IPS DF 4.7 (cell line): ENCODE measurements at regions not wholly inside any gene's neighbourhood (a gene's known extent, or its start where the extent isn't known, plus 50 kb on each side); places are given as distances from the start of the nearest gene placed in this dataset.
"Not testable (repeated sequence)": the region's sequence is repeated elsewhere in the genome, so short reads cannot be mapped to it uniquely, and the experiment has no call there.

ENCODE experiments used
- DNase-seq: peaks from one replicate; pipeline ENCODE4 v3.0.0-alpha.2; 2013; ENCODE audit warnings: low spot score; ENCODE audit errors: extremely low read depth

DNA sequence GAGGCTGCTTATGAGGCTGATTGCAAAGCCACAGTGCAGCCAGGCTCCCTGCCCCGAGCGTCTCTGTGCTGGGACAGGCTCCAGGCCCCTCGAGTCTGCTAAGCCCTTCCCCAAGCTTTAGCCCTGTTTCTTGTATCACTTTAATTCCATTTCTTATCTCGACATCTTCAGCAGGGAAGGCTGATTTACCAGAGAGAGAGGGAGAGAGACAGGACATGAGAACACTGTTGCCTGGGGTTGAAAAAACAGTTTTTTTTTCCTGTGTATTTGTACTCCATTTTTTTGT, 386.5 kb downstream of the SMOC2 start:
- no peak for DNase-seq

DNA sequence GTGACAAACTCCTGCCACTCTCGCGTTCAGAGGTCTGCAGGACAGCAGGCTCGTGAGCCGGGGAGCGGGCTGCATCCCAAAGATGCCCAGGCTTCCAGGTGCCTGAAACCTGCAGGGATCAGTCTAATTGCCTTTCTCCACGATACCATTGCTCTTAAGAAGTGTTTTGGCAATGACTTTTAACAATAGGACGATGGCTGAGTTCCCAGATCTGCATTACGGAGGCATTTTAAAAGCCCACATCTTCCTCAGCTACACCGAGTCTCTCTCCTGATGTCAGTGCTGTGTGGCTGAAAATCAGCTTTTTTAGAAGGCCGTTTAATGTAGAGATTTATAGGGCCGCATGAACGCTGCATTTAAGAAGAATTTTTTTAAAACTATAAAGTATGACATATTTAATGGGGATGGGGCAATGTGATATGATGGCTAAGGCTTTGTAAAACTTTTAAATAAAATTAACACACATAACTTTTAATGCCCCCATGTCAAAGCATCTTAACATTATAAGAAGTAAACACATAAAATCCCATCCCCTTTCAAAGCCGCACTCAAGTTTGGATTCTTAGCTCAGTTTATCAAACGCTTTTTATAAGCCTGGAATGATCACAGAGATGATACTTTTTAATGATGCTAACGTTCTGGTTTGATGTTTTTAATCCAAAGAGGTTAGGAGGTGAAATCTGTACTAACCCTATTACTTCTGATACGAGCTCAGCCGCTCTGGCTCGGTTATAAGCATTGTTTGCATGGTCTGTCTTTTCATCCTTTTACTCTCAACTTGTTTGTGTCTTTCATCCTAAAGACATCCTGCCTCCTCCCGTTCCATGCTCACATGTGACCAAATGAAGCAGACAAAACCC, 386.0 kb downstream of the SMOC2 start:
- no peak for DNase-seq

DNA sequence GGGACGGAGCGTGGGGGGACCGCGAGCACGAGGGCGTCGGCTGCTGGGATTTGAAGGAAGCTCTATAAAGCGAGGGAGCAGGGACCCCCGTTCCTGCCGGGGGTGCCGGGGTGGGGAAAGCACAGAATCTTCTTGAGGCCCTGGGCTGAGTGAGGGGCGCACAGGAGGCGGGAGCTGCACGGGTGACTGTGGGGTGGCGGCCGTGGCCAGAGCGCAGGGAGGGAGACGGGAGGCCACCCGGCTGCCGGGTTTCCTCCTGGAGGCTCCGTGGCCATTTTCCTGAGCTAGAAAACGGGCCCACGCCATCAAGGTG, 385.1 kb downstream of the SMOC2 start:
- DNase-seq = no peak

GRCh38 chr6:168825226-168826077, 384.5 kb downstream of the SMOC2 start:
- DNase-seq = no peak

DNA sequence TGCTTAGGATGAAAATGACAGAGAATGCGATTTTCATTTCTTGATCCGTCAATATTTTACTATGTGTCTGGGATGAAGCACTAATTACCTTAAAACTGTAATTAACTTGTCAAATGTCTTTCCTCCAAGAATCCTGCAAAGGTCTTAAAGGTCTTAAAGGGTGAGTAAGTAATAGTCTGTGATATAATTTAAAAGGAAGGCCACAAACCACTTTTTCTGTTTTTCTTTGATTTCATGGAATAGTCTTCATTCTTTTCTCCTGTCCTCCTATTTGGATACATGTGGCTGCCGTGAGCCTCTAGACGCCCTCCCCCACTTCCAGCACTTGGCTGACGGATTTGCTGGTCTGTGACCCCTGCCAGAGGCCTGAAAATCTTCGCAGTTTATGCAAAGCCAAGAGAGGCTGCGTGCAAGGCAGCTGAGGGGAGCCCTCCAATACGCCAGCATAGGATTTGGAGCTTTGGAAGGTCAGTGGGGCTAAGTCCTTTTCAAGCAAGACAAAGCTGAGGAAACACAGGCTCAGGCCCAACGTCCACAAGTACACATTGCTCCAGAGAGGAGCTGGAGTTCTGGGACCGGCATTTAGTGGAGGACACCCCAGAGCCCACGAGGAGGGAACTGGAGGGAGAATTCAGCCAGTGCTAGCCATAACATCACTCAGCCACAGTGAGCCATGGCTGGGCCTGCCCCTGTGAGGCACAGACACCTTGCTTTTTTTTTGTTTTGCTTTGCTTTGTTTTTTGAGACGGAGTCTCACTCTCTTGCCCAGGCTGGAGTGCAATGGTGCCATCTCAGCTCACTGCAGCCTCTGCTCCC, 382.6 kb downstream of the SMOC2 start:
- no peak for DNase-seq

DNA sequence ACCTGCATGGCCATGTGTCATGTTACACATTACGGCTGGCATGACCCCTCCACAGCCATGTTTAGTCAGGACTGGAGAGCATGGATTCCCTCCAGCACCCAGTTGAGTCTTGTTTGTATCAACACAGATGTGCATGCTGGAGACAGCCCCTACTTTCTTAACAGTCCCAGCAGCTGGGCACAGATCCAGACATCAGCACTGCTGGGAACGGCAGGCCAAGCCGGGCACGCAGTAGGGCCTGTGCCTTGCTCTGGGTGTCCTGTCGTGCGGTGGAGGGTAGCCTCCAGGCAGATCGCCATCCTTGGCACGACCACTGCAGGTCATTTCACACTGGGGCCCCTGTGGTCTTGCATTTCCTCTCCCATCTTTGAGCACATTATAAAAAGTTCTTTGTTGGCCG, 381.4 kb downstream of the SMOC2 start:
- no peak for DNase-seq

DNA sequence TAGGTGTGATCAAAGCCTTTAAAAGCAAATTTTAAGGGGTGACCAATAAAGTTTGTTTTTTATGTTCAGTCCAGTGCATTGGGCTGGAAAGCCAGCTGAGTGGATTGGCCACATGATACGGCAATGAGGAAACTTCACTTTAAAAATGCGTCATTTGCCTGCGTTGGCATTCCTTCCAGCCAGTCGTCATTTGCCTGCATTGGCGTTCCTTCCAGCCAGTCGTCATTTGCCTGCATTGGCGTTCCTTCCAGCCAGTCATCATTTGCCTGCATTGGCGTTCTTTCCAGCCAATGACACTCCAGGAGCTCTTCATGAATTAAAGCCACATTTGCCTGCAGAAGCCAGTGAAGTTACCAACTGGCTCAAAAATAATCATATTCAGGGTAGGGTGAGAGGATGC, 378.6 kb downstream of the SMOC2 start:
- DNase-seq = no peak

DNA sequence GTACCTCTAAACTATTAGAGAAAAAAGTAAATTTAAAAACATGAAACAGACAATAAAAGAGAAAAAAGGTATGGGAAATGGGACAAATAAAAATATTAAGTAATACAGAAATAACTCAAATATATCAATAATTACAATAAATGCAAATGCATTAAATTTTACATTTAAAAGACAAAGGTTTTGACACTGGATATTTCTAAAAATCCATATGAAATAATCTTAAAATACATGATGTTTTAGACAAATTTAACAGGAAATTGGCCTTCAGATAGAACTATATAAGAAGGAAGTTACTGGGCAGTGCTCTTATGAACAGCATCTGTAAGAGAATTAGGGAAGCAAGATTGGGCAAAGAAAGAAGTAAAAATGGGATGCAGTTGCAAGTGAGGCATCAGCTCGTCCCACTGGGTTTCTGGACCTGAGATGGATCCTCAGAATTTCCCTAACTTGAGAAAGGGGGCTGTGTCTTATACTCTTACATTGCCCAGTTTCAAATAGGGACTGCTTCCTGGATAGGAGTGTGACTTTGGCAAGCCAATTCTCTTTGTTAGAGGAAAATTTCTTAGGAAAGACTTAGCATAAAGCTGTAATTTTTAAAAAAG, 376.7 kb downstream of the SMOC2 start:
- no peak for DNase-seq

- no peak for DNase-seq
Observed at GRCh38 chr6:168815229-168815628, 374.2 kb downstream of the SMOC2 start.

GRCh38 chr6:168808232-168808631, 367.2 kb downstream of the SMOC2 start:
- no peak for DNase-seq

- DNase-seq = no peak
Observed at GRCh38 chr6:168804331-168804730, 363.3 kb downstream of the SMOC2 start.

GRCh38 chr6:168803874-168804273, 362.9 kb downstream of the SMOC2 start:
- no peak for DNase-seq

- no peak for DNase-seq
Observed at GRCh38 chr6:168799067-168799466, 358.1 kb downstream of the SMOC2 start.

GRCh38 chr6:168796106-168796505, 355.1 kb downstream of the SMOC2 start:
- DNase-seq = no peak

DNA sequence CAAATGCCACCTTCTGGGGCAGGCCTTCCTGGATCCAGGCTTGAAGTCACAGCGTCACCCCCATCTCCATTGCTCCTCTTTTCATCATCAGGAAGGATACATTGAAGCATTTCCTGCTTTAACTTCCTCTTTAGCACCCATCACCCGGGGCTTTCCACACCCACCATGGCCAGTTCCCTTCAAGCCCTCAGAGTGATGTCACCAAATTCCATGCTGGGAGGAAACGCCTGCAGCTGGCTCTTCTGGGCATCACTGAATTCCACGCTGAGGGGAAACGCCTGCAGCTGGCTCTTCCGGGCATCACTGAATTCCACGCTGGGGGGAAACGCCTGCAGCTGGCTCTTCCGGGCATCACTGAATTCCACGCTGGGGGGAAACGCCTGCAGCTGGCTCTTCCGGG, 354.6 kb downstream of the SMOC2 start:
- DNase-seq = not testable (repeated sequence)

GRCh38 chr6:168794491-168794890, 353.5 kb downstream of the SMOC2 start:
- no peak for DNase-seq

DNA sequence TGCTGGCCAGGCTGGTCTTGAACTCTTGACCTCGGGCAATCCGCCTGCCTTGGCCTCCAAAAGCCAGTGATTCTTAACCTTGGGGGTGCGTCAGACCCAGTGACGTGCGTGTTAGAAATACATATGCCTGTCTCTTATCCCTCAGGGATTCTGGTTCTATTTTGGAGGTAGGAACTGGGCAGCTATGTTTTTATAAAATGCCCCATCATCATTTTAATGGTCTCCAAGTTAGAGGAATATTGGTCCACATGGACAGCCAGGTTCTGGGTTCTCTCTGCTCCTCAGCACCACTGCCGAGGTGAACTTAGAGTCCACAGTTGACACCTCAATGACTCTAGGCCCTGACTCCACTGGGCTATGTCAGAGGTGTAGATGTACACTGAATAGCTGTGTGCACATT, 352.7 kb downstream of the SMOC2 start:
- DNase-seq = no peak

DNA sequence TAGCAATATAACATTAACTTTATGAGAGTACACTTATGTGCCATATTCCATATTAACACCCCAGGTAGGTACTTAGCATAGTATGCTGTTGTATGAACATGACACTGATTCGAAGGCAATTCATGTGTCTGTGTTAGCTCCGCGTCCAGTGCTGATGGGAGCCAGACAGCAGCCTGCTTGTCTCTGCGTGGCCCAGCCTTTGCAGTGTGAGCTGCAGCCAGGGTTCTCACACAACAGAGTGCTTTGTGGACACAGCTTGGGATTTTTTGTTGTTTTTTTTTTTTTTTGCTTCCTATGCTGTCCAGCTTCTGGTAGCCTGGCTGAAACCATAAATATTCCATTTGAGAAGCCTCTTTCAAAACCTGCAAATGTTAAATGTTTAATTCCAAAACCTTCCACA, 350.9 kb downstream of the SMOC2 start:
- no peak for DNase-seq

DNA sequence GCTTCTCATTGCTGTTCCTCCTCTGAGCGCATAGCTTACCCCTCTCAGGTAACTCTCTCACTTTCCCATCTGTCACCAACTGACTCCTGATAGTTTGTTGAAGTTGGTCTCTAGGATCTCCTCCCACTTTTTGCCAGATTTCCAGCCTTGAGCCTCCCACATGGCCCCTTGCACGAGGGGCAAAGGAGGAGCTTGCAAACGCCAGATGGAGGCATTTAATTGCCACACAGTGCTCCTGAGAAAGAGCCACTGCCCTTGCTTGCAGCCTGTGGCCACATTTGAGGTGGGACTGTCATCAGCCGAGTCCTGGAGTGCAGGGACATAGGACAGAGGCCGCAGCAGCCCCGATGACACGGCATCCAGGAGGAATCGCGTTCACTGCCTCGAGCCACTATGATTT, 348.7 kb downstream of the SMOC2 start:
- DNase-seq = no peak

DNA sequence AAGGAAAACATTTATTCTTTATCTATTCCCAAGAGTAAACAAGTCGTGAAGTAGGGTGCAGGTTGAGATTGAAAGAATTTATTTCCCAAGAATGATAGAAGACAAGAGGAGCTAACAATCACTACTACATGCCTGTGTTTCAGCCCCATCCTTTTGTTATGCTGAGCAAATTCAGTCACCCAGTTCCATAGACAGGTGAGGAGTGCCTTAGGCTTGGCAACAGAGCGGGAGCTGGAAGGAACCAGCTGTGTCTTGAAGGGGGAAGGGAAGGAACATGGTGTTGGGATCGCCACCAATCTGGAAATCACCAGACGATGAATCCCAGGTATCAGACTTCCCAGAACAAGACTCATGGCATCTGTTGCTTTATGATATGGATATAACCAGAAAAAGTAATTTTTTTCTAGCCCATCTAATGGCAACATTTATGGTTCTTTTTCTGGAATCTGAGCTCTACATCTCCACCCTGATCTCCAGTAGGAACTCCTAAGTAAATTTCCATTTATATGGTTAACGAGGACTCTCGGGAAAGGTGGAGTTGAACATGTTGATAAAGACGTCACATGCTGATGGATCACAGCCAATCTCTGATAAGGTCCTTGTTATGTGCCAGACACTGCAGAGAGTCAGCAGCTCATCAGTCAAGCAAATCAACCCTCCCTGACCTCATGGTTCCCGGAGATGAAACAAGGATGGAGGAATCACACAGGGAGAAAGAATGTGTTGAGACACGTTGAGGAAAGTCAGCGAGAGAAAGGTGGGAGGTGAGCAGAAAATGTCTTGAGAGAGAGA, 344.9 kb downstream of the SMOC2 start:
- no peak for DNase-seq

- DNase-seq = no peak
Observed at GRCh38 chr6:168784426-168784825, 343.4 kb downstream of the SMOC2 start.
